GM18520 (cell line): ENCODE measurements at regions not wholly inside any gene's neighbourhood (a gene's known extent, or its start where the extent isn't known, plus 50 kb on each side); places are given as distances from the start of the nearest gene placed in this dataset.

ENCODE experiments used
- ATAC-seq: cut with Tn5 transposase; IDR thresholded peaks from one replicate; pipeline ENCODE4 v1.9.1; 2021; ENCODE audit not compliant: unreplicated experiment

DNA sequence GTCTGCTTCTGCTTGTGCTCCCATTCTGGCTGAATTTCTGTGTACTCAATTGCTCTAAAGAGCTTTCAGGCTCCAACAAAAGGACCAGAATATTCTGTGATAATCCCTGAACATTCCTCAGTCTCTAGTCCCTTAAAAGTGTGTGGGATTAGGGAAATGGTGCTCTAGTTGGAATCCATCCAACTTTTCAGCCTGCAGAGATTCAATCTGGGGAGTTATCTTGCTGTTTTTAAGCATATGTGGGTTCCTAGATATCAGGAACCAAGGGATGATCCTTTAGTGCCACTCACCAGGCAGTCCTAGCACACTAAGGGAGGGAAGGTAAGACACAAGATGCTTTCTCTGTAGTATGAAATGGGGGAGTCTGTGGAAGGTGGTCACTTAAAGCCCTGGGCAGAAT lies 140.3 kb upstream of the SLC1A4 start:
- no peak for ATAC-seq

DNA sequence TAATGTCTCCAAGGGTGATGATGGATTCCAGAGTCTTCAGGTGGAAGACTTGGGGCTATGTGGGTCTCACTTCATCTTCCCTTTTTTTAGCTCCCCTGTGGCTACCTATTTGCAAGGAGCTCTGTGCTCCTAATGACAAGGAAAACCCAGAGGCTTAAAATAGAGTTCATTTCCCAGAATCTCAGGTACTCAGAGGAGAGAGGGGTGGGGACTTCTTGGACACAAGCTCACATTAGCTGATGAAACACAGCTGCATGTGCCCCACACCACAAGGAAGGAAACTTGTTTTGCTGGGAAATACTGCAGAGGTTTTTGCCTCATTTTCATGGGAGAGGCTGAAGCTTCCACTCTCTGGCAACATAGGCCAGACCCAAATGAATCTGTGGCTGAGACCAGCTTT lies 138.6 kb upstream of the SLC1A4 start:
- no peak for ATAC-seq

DNA sequence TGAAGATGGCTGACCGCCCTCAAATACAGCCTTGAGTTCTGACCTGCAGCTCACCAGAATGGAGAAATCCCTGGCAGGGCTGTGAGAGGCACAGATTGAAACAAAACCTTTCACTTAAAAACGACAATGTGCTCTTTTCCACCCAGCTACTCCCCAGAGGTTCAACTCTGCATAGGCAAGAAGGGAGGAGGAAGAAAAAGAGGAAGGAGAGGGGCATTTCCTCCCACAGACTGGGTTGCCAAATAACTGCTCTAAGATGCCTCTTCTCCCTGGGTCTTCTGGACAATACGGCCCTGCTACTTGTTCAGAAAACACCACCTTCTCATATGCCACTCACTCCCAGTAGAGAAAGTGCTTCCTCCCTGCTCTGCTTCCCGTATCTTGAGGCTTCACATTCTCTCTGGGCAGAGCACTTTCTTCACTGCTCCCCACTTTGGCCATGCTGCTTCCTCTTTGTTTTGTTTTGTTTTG lies 136.4 kb upstream of the SLC1A4 start:
- no peak for ATAC-seq

DNA sequence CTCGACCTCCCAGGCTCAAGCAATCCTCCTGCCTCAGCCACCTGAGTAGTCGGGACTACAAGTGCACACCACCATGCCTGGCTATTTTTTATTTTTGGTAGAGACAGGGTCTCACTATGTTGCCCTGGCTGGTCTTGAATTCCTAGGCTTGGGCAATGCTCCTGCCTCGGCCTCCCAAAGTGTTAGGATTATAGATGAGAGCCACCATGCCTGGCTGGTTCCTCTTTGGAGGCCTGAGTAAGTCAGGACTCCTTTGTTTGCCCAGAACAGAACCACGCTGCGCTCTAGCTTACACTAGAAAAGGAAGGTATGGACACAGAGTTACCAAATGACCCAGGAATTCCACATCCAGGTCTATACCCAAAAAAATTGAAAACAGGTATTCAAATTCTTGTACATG lies 135.9 kb upstream of the SLC1A4 start:
- no peak for ATAC-seq

DNA sequence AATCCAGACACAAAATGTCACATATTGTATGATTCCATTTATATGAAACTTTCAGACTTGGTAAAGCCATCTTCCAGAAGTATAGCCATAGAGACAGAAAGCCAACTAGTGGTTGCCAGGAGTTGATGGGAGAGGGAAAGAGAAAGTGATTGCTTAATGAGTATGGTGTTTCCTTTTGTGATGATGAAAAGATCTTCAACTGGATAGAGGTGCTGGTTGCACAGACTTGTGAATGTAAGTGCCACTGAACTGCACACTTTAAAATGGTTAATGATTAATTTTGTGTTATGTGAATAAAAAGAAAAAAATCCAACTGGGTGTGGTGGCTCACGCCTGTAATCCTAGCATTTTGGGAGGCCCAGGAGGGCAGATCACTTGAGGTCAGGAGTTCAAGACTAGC lies 135.3 kb upstream of the SLC1A4 start:
- ATAC-seq = no peak

DNA sequence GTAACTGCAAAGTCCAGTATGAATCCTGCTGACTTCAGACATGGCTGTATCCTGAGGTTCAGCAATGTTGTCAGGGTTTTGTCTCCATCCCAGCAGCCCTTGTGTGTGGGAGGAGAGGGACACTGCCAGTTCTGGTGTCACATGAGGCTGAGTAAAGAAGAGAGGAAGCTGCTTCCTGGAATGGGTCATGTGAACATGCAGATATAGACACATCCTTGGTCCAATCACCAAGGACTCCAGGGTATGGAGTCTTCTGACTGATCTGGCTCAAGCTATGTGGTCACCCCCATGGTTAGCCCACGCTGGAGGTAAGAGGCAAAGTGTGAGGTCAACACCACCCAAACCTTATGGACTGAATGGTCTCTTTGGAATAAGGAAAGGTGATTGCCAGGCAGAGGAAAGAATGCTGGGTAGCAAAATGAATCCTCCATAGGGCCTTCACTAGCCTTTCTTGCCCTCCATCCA lies 134.4 kb upstream of the SLC1A4 start:
- ATAC-seq = no peak

DNA sequence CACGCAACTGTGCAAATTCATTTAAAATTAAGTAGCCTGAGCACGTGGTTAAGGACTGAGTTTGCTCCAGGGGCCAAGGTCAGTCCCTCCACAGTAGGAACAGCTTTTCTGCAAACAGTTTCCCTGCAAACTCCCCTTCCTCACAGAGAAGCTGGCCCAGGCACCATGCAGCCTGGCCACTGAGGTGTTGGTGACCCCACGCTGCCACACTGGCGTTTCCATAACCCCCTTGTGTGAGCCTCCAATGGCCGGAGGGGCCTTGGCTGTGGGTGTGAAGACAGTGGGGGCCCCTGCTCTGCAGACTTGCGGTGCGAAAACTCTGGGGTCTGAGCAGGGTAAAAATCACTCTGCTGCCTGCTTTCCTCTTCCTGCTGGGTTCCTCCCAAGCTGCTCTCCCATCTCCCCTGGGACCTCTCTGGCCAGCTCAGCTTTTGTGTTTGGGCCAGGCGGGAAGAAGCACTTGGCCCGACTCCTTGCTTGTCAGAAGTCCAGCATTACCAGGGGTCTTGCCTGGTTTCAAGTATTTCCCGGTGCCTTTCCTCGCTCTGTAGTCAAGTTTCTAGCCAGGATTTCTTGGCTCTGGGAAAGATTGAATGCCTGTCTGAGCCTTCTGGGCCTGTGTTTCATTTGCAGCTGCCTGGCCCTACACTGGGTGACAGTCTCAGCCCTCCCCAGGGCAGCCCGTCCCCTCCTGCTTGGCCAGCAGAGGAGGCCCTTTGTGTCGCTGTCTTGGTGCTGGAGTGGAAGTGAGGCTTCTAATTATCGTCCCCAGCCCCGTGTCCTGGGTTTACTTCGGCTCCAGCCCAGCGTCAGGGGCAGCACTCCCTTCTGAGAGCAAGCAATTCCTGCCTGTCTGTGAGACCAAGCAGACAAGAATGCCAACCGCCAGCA lies 131.4 kb upstream of the SLC1A4 start:
- no peak for ATAC-seq

DNA sequence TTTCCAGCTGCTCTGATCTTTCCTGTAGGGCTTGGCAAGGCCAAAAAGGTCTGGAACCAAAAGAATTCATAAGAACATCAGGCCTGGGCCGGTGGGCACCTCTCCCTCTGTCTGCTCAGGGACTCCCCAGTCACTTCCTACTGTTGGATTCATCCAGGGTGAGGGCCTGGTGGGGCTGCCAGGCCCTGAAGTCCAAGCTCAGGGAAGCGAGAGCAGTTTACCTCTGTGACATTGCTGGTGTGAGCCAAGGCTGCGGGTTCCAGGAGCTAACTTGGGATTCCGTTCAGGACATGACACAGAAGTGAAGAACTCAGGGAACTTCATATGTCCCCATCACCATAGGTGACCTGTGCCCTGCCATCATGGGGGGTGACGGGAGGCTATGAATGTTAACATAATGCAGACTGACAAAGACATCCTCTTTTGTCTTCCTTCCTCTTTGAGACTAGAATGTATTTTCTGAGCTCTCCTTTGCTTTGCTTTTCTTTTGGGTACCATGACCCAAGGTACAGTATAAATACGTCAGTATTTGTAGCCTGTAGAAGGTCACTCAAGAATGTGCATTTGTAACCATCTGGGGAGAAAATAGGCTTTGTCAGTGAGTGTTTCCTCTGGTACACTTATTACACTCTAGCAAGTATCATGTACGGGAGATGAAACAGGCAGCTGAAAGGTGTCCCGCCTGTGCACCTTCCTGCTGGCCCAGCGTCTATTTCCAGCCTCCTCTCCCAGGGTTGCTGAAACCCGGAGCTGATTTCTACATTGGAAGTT lies 130.5 kb upstream of the SLC1A4 start:
- ATAC-seq = no peak

DNA sequence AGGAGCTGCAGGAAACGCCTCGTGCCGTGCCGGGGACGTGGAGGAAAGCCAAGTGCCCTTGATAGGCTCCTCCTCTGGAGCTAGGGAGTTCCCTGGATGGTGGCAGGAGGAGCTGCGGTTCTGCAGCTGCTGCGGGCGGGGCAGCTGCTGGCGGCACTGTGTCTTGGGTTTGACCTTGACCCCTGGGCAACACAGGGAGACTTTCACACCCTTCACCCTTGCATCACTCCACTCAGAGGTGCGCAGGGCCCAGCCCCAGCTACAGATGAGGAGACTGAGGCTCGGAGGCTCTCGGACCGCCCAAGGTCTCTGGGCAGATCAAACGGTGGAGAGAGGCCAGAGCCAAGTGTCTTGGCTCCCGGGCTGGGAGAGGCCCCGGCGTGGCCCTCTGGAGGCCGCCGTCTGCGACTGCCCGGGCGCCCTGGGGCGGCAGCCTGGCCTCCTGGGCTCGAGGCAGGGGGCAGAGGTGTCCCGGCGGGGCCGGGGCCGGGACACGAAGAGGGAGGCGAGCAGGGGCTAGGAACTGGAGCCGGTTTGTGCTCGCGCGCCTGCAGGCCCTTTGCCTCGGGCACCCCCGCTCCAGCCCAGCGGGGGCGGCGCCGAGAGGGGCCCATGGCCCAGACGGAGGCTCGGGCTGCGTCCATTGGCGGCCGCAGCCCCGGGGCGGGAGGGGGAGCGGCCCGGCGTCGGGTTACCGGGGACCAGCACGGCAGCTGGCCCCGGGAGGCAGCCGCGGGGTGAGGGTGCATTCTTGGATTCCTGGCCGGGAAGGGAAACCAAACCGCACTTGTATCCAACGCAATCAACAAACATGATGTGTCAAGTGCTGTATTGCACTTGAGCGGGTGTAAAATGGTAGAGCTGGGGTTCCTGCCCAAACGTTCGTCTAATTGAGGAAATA lies 129.6 kb upstream of the SLC1A4 start:
- no peak for ATAC-seq

DNA sequence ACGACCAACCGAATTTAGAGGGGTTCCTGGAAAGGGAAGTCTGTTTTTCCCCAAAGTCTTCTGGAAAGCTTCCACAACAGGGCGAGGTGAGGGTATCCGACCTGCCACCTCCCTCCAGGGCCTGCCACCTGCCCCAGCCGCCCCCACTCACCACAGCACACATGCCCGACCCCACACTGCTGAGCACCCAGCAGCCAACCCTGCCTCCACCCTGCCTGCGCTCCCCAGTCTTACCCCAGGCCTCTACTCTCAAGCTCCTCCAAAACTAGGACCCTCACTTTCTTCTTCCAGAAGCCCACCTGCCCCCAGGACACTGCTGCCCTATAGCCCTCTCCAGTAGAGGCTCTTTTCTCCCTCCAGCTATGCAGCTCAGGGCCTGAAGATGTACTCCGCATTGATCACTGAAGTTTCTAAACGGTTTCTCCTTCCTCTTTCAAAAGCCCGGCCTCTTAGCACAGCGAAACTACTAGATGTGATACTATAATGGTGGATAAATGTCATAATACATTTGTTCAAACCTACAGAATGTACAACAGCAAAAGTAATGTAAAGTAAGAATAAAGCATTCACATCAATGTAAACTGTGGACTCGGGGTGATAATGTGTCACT lies 128.8 kb upstream of the SLC1A4 start:
- ATAC-seq = no peak

DNA sequence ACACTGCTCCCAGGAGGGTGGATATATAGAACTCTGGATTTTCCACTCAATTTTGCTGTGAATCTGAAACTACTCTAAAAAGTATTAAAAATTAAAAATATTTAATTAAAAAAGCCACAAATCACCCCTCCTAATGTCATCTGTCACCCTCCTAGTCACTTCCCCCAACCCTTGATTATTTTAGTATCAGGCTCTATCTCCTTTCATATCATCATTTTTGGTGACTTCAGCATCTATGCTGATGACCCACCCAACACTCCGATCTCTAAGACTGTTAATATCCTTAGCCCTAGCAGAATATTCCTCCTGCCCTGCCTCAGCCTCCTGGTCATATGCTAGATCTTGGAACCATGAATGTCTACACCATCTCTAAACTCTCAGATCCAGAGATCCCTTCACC lies 128.3 kb upstream of the SLC1A4 start:
- no peak for ATAC-seq

DNA sequence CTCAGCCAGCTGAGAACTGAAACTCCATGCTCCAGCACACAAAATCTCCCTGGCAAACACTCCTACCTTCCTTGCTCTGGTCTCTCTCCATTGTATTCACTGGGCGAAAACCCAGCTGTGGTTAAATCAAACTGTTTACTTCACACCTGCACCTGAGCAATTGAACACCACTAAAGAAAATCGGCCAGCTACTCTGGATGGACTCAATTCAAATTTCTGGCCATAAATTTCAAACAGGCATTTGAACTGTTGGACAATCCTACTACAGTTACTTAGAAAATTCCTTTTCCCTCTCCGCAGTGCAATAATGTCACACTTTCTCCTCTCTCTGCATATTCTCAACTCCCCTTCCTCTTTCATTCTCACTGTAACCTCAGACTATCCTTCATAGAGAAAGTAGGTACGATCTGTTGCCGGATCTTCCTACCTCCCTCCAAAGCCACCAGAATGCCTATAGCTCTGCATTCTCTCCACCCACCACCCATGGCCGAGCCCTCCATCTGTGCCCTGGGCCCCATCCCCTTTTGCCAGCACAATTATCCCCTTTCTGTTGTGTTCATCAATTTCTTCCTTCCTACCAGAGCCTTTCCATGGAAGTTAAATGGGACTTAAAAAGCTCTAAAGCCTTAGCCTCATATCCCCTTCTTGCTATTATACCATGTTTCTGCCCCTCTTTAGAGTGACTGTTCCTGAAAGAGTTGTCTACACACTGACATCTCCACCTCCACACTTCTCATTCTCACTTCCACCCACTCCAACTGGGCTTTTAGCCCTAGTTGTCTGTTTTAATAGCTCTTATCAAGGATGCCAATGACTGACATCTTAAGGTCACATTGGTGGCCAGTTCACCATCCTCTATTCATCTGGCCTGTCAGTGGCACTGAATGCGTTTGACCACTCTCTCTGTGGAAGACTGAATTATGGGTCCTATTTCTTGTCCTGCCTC lies 127.5 kb upstream of the SLC1A4 start:
- ATAC-seq = no peak

DNA sequence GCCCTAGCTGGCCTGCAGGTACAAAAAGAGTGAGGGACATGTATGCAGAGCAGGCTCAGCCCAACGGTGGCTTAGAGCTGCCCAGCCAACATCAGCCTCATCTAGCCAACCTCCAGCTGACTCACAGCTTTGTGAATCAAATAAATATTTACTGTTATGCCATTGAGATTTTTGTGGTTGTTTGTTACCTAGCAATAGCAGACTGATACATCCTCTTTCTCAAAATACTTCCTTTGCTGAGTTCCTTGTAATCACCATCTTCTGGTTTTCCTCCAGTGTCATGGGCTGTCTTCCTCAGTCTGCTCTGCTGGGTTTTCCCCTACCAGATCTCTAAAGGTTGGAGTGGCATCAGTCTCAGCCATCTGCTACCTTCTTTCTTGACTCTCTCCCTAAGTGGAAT lies 126.6 kb upstream of the SLC1A4 start:
- no peak for ATAC-seq

DNA sequence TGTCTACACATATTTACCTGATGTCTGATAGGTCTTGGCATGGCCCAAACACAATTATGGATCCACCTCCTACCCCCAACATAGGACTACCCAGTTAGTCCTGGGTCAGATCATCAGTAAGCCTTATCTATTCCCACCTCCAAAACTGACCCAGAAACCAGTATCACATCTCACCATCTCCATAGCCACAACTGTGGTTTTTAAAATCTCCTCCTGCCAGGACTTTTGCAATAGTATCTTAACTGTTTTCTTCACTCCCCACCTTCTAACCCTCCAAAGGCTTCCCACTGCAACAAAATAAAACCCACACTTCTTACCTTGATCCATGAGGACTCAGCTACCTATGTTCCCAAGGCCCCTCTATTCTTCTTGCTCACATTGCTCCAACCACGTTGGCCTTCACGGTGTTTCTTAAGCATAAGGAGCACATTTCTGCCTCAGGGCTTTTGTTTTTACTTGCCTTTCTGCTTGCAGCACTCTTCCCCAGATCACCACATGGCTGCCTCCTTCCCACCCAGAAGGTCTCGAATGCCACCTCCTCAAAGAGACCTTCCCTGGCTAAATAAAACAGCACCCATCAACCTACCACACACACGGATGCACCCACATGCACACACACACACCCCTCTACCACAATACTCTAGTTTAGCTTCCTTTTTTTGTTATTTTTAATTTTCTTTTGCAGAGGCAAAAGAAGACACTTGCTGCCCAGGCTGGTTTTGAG lies 125.9 kb upstream of the SLC1A4 start:
- ATAC-seq = no peak

DNA sequence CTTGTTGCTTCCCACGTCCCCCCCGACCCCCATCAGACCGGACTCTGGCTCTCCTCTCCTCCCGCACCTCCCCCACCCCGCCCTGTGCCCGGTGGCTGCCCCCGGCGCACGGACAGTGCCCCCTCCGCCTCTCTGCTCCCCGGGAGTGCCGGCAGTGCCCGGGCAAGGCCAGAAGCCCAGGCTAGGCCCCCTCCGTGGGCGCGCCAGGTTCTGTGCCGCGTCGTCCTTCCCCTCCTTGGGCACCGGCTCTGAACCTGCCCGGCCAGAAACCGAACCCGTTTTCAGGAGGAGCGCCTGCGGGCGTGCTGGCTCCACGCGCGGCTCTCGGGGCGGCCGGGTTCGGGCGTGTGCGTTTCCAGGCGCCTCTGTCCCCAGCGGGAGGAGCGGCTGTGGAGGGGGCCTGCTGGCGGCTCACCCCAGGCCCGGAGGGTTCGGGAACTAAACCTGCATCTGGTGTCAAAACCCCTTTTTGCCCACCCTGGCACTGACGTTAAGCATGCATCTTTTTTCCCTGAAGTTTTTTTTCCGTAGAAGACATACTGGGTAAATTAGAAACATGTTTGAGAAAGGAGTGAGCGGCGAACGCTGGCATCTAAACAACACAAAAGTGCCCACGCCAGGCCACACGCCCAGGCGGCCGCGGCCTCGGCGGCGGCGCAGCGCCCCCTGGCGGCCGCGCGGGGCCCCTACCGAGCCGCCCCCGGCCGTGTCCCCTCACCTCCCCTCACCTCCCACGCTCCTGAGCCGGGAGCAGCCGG lies 123.9 kb upstream of the SLC1A4 start:
- ATAC-seq = peak; percentile 61

DNA sequence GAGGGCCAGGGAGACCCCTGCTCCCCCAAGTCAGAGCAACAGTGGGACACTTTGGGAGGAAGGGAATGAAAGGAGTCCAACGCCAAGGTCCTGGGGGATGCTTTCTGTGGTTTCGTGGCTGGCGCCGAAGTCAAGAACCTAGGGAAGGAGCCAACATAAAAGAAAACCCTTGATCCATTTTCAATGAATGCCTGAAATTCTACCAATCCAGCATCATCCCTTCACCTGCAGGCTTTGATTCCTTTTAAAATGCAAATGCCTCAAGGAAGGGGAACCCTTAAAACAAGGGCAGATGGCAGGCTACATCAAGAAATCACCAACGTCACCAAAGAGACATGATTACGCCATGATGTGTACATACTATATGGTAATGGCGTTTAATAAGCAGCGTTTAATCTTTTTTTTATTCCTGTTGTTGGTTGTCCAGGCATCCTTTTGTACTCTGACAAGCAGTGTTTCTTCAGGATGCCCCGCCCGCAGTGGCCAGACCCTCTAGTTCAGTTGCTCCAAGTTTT lies 123.3 kb upstream of the SLC1A4 start:
- no peak for ATAC-seq

DNA sequence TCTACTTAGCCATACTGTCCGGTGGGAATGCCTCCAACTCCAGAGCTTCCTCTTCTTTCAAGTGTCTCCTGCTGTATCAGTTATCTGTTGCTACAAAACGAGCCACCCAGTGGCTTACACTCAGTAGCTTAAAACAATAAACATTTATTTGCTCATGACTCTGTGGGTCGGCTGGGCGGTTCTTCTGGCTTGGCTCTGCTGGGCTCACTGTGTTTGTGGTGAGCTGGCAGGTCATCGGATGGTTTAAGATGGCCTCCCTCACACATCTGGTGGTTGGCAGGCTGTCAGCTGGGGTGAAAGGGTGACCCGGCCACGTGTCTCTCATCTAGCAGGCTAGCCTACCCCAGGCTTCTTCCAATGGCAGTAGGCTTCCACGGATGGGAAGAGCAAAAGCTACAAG lies 122.4 kb upstream of the SLC1A4 start:
- ATAC-seq = no peak
